HG03095 (cell line): ENCODE measurements at regions not wholly inside any gene's neighbourhood (a gene's known extent, or its start where the extent isn't known, plus 50 kb on each side); places are given as distances from the start of the nearest gene placed in this dataset.

Source experiments
- ATAC-seq: cut with Tn5 transposase; IDR thresholded peaks from one replicate; pipeline ENCODE4 v1.9.1; 2021; ENCODE audit warnings: moderate library complexity; ENCODE audit not compliant: unreplicated experiment

DNA sequence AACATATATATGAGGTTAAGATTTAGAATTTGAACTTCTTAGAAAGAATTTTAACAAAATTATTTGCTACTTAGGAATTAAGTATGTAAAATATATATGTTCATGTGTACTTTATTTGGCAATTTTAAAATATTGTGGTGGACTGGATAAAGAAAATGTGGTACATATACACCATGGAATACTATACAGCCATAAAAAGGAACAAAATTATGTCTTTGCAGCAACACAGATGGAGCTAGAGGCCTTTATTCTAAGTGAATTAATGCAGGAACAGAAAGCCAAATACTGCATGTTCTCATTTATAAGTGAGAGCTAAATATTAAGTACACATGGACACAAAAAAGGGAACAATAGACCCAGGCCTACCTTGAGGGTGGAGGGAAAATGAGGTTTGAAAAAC, 72.2 kb upstream of the FMN2 start:
- ATAC-seq: no peak

DNA sequence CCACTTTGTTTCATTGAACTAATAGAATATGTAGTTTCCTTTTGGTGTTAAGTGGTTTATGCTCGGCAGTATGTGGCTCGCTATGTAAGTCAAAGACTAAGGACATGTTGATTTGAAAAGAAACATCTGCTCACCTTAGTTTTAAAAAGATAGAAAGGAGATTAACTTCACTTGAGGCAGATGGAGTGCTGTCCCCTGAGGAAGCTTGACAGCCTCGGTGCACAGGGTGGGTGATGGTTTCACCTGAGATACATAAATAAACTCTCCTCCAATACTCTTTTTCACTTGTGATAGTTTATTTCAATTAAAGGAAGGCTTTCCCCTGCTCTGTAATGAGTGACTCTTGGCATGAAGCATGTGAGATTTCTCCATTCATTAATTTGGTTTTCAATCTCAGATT, 70.8 kb upstream of the FMN2 start:
- no peak for ATAC-seq

DNA sequence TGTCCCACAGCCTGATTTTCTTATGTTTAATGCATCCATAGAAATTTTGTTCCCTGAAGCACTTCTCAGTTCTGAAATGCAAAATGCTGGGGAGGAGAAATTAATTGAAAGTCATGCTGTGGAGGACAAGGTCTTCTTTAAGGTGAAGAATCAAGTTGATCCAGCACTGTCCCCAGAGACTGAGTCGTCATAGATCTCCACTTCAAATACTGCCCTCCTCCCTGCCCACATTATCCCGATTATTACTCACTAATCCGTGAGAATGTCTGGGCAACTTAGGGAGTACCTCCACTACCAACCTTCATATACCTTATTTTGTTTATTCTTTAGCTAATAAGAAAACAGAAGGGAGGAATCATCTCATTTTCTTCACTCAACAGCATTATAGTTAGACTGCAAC, 70.0 kb upstream of the FMN2 start:
- no peak for ATAC-seq

DNA sequence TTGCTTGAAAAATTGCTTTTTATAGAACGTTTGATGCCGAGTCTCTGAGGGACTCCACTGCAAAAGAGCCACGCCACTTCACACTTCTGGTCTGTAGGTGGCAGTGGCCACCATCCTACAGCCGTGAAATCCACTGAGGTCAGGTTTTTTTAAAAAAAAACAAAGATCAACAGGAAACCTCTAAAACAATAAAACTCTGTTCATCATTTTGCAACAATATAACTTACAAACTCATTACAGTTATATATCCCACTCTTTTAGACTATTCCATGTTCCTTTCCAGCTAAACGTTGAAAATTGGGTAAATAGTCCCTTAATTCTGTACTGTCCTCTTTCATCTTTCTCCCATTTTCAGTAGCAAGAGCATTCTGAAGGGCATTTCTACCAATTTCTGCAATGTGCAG, 64.6 kb upstream of the FMN2 start:
- peak; percentile 73 for ATAC-seq

DNA sequence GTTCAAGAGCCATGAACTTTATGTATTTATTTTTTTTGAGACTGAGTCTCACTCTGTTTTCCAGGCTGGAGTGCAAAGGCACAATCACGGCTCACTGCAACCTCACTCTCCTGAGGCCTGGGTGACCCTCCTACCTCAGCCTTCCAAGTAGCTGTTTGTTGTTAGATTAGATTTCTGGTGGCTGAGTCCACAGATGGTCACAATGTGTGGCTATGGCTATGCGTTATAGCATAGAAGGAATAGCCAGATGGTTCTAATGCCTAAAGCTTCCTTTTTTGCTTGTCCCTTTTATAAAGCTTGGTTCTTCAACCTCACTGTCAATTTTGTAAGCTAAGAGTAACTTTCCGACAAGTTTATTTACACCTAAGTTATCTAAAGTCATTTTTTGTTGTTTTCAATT, 62.3 kb upstream of the FMN2 start:
- no peak for ATAC-seq

DNA sequence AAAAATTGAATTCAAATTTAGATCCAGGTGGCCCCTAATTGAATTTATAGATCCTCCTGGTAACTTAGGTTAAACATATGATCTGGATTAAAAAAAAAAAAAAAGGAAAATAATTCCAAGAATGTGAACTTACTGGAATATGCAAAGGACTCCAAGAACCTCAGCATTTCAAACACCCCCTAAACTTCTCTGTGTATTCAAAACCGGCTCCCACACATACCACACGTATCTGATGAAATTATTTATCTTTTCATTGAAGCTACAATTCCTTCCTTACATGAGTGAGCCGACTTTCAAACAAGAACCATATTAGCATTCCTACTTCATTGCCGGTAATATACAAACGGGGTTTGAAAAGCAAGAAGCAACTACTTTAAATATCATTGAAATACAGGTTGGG, 61.4 kb upstream of the FMN2 start:
- ATAC-seq: no peak

DNA sequence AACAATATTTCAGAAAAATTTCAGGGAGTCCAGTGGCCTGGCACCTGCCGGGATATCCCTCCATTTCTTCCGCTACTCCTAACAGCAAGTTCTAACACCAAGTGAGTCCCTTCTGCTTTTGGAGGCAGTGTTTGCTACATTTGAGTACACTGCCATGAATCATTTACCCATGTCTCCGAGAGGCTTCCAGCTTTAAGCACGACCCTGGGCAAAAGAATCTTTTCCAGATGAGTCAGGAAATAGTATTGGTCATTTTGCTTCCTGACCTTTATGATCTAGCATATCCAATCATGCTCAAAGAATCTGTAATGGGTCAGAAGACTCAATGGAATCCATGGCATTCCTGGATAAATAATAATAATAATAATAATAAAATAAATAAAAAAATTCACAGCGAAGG, 60.7 kb upstream of the FMN2 start:
- no peak for ATAC-seq

DNA sequence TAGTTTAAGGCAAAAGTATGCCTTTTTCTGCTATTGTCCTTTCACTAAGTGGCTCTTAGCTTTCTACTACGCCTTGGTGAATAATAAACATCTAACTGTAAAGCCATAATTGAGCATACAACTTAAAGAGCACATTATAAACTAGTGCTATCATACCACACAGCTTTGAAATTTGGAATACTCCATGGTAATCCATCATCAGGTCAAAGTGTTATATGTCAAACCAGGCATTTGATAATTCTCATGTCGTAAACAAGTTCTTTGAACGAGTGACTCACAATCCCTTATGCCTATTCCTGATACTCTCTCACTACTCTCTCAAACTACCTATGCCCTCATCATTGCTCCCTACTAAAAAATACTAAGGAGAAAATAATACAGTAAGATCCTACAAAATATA, 60.3 kb upstream of the FMN2 start:
- ATAC-seq: no peak

DNA sequence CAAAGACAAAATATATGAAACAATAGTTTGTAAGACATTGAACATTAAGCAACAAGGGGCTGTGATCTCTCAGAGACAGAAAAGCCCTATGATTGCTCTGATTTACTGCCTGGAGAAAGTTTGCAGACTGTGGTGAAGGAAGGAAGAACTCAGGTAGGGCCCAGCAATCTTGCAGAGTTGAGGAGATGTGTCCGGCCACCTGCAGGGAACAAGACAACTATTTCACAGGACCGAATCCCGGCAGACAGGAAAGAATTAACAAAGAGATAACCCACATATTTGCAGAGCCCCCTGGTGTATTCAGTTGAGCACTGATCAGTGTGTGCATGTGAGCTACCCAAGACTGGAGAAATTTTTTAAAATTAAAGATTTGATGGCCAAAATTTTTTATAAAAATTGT, 58.3 kb upstream of the FMN2 start:
- no peak for ATAC-seq

DNA sequence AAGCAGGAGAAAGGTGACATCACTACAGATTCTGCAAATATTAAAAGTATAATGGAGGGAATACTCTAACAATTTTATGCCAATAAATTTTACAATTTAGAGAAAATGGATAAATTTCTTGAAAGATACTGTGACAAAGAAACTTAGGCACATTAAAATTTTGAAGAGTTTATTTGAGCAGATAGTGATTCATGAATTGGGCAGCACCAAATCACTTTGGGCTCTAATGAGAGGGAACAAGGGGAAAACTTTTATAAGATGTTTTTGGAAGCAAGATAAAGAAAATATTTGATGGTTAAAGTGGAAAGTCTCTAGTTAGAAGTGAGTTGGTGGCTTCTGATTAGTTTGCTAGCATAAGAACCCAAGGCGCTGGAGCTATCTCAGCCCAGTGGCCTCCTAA, 55.2 kb upstream of the FMN2 start:
- no peak for ATAC-seq
